HG02571 (cell line): ENCODE measurements at regions not wholly inside any gene's neighbourhood (a gene's known extent, or its start where the extent isn't known, plus 50 kb on each side); places are given as distances from the start of the nearest gene placed in this dataset.

Experiments used
- ATAC-seq: cut with Tn5 transposase; IDR thresholded peaks from one replicate; pipeline ENCODE4 v1.9.1; 2021; ENCODE audit warnings: mild to moderate bottlenecking, moderate library complexity; ENCODE audit not compliant: unreplicated experiment

GRCh38 chr1:101316799-101317198, 80.0 kb downstream of the S1PR1 start:
- ATAC-seq, result no peak

DNA sequence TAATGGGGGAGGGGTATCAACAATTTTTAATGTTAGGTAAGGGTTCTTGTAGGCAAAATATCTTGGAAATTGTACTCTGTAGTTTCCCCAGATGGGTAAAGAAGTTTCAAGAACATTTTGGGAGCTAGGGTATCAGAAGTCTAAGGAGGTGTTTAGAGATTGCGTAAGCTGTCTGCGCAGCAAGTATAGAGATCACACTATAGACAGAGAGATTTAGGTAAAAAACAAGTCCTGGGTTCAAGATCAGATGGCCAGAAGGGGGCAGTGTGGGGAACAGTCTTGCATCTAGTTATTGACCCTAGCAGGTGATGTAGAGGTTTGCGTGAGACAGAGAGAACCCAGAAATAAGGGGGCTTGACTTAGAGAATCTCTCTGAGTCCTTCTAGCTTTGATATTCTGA, 80.8 kb downstream of the S1PR1 start:
- no peak for ATAC-seq

GRCh38 chr1:101323535-101323934, 86.7 kb downstream of the S1PR1 start:
- ATAC-seq, result no peak

DNA sequence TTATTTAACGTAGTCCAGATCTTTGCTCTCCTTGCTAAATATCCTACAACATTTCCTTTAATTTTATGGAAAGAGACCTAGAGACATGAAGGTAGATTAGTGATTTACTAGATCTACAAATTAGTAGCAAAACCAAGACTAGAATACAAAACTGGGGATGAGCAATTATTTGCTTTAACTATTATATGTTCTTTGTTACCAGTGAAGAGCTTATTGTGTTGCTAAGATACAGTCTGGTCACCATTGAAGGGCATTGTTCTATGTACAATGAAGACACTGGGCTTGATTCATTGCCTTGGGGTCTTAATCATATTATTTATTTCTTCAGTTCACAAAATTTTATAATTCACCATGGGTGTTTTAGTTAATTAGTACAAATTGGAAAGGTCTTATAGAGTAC, 88.3 kb downstream of the S1PR1 start:
- ATAC-seq, result no peak

DNA sequence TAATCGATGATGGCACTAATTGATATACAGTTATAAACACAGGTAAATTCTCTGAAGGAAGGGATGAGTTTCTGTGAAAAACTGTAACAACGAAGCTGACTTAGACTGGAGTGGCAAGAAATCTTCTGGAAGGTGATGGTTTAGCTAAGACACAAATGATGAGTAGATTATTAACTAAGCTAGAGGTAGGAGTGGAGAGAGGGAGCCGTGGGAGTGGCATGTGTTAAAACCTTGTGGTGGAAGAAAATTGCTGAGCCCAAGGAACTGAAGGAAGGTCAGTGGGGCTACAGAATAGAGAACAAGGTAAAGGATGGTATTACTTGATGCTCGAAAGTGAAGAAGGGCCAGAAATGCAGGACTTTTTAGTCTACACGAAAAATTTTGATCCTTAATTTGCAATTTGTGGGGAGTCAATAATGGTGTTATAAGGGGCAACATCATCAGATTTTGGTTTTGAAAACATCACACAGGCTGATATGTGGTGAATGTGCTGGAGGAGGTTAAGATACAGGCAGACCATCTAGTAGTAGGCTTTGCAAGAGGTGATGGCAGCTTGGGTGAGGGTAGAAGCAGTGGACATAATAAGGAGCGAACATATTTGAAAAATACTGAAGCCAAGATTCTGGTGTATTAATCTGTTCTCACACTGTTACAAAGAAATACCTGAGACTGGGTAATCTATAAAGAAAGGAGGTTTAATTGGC, 93.8 kb downstream of the S1PR1 start:
- ATAC-seq, result no peak

DNA sequence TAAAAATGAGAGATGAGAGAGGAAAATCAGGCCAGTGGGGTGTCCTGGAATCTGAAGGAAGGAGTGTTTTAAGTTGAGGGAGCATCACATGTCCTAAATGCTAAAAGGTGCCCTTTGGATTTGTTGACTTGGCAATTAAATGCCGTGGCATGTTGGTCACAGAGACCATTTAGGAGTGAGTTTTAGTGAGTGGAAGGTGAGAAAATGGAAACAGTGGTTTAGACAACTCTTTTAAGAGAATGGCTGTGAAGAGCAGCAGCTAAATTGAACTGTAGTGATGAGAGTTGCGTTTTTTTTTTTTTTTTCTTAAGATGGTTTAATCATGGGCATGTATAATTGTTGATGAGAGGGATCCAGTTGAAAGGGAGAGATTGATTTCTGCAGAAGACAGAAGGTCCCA, 95.0 kb downstream of the S1PR1 start:
- no peak for ATAC-seq

GRCh38 chr1:101332633-101333032, 95.8 kb downstream of the S1PR1 start:
- no peak for ATAC-seq

DNA sequence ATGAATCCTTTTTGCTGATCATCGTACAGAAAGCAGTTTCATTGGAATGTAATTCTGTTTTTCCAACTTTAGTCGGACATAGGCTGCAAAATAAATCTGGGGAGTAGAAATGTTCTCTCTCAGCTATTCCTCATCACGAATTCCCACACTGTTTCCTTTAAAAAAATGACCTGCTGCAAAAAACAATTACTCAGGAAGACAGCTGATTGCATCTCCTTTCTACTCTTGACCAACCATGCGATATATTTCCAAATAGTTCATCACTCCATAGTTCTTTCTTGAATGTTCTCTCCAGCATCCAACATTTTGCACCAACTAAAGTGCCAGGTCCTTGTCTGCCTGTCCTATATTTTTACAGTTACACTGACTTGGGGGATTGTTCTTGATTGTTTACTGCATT, 96.4 kb downstream of the S1PR1 start:
- no peak for ATAC-seq

- no peak for ATAC-seq
These were observed 101.1 kb downstream of the S1PR1 start for GRCh38 chr1:101337968-101338367.

DNA sequence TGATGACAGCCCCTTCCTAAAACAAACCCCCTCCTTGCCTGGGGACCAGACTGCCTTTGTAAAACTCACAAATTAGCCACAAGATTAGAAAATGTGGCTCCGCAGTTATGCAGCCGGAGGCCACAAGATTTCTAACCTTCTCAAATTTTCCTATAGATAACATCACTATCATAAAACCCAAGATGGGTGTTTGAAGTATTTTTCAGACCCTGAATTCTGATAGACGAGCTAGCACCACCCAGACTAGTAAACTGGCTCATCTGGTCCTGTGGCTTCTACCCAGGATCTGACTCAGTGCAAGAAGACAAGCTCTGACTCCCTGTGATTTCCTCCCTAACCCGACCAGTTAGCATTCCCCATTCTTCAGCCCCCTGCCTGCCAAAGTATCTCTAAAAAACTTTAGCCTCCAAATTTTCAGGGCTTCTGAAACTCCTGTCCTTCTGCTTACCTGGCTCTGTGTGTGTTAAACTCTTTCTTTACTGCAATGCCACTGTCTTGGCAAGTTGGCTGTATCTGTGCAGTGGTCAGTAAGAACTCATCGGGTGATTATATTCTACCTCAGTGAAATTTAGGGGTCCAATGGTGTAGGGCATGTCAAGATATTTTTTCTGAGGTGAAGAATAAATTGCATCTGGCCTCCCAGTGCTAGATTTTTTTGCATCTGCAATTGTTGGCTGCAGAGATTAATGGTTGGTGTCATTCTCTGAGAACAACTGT, 102.1 kb downstream of the S1PR1 start:
- ATAC-seq, result no peak

GRCh38 chr1:101344745-101345144, 107.9 kb downstream of the S1PR1 start:
- peak; percentile 62 for ATAC-seq

DNA sequence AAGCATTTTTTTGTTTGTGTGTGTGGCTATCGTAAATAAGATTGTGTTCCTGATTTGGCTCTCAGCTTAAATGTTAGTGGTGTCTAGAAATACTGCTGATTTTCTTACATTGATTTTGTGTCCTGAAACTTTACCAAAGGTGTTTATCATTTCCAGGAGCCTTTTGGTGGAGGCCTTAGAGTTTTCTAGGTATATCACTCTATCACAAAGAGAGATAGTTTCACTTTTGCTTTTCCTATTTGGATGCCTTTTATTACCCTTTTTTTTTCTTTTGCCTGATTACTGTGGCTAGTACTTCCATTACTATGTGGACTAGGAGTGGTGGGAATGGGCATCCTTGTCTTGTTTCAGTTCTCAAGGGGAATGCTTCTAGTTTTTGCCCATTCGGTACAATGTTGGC, 109.6 kb downstream of the S1PR1 start:
- no peak for ATAC-seq

DNA sequence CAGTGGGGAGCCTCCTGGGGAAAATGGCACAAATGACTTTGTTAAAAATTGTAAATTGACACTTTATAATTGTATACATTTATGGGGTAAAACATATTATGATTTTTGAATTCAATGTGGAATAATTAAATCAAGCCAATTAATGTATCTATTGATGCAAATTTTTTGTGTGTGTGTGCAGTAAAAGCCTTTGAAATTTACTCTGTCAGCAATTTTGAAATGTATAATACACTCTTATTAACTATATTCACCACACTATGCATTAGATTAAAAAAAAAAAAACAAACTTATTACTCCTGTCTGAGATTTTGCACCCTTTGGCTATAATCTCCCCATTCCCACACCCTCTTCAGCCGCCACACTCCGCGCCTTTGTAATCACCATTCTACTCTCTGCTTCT, 119.2 kb downstream of the S1PR1 start:
- no peak for ATAC-seq

DNA sequence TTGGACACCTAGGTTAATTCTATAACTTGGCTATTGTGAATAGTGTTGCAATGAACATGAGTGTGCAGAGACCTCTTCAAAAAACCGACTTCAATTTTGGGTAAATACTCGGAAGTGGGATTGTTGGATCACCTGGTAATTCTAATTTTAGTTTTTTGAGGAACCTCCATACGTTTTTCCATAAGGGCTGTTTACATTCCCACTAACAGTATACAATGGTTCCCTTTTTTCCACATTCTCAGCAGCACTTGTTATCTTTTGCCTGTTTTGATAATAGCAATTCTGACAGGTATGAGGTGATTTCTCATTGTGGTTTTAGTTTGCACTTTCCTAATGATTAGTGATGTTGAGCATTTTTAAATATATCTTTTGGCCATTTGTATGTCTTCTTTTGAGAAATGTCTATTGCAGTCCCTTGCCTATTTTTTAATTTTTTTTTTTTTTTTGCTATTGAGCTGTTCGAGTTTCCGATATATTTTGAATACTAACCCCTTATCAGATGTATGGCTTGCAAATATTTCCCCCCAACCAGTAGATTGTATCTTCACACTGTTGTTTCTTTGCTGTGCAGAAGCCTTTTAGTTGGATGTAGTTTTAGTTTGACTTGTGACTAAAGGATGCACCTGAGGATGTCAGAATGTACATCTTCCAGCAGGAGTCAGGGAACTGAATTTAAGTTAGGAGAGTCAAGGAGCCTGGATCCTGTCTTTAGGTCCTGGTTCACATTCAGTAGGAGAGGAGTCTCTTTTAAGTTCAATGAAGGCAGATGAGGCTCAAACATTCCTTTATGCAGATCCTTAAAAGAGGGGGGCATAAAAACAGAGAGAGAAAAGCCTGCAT, 120.0 kb downstream of the S1PR1 start:
- no peak for ATAC-seq

- ATAC-seq, result peak; percentile 96
These were observed 120.7 kb downstream of the S1PR1 start for GRCh38 chr1:101357444-101357986.

DNA sequence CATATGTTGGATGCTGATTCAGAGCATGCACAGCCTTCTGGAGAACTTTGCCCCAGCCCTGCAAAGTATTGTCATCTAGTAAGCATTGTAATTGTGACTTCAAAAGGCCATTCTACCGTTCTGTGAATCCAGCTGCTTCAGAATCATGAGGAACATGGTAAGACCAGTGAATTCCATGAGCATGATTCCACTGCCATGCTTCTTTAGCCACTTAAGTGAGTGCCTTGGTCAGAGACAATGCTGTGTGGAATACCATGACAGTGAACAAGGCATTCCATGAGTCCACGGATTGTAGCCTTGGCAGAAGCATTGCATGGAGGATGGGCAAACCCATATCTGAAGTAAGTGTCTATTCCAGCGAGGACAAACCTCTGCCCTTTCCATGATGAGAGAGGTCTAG, 123.7 kb downstream of the S1PR1 start:
- ATAC-seq, result no peak

- ATAC-seq, result no peak
These were observed 127.1 kb downstream of the S1PR1 start for GRCh38 chr1:101363891-101364318.

DNA sequence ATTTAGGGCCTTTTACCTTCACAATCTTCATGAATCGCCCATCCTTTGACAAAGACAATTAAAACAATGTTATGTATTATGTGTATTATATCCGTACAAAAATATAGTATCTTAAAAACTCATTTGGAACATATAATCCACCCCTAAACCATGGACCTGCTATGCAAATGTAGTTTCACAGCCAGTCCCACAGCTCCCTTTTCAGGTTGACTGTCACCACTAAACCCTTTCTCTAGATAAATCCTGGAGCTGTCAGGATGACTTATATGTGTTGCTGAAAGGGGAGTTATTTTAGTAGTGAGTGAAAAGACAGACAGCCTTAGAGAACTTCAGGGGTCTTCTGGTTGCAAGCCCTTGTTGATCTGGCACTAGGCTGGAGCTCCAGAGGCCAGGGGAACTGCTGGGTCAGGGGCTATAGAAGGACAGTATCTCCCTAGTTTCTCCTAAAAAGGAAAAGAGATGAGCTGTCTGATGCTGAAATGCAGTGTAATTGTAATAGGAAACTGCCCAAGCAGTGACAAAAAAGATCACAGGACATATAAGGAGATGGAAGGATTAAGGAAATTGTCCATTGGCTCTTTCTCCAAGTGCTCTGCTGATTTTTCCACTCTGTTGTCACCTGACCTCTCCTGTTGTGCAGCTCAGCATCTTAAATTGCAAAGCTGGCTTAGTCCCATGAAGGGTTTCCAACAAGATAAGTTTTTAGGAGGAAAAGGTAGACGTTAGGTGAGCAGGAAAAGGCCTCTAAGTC, 127.7 kb downstream of the S1PR1 start:
- ATAC-seq, result no peak

GRCh38 chr1:101365186-101365585, 128.4 kb downstream of the S1PR1 start:
- ATAC-seq, result no peak

DNA sequence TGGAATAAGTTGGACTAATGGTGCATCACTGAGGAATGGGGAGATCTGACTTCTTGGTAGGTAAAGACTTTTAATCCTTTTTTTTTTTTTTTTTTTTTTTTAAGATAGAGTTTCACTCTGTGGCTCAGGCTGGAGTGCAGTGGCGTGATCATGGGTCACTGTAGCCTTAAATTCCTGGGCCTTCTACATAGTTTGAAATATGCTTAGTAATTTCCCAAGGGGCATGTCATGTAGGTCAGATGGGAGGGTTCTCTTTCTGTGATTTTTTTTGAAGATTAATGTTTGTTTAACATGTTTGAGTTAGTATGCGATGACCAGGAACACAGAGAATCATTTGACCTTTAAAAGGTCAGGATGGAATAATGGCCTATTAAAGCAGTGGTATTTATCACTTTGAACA, 129.1 kb downstream of the S1PR1 start:
- no peak for ATAC-seq
